HEK293 (cell line): ENCODE measurements at regions not wholly inside any gene's neighbourhood (a gene's known extent, or its start where the extent isn't known, plus 50 kb on each side); places are given as distances from the start of the nearest gene placed in this dataset.

ENCODE experiments used
- CTCF ChIA-PET: fragments of 350-600 bp; formaldehyde crosslinking; extraction: SDS; loops from one replicate; lab custom pipeline; 2021; ENCODE audit warnings: antibody characterized with exemption; lab: Yijun Ruan, JAX
- POLR2A ChIA-PET: fragments of 300-600 bp; formaldehyde crosslinking; extraction: SDS; loops from one replicate; lab custom pipeline; 2020; ENCODE audit warnings: antibody characterized with exemption, inconsistent platforms; lab: Yijun Ruan, JAX
- H3K27ac ChIP-seq: fragments of 200-500 bp; sonication (Bioruptor generic); 2 replicates; pipeline ENCODE4 v1.5.1; 2014; ENCODE audit warnings: low read depth, low read length, control low read depth, inconsistent platforms; ENCODE audit errors: extremely low read depth
- H3K36me3 ChIP-seq, 2 experiments: fragments of 200-500 bp in 1 of 2; sonication (Bioruptor generic) in 1 of 2; 1 replicate in 1 of 2; 2 replicates in 1 of 2; pipeline ENCODE4 v1.5.1; 2014 to 2017; ENCODE audit warnings: inconsistent platforms in 2 of 2, low read length in 2 of 2; ENCODE audit not compliant: control insufficient read depth in 2 of 2, insufficient read depth in 1 of 2
- H3K4me1 ChIP-seq: fragments of 200-500 bp; sonication (Bioruptor generic); 2 replicates; pipeline ENCODE4 v1.5.1; 2014; ENCODE audit warnings: mild to moderate bottlenecking, low read length, inconsistent platforms; ENCODE audit not compliant: control insufficient read depth, insufficient read depth
- H3K4me3 ChIP-seq: 2 replicates; pipeline ENCODE4 v1.5.1; 2011; ENCODE audit warnings: low read depth, mild to moderate bottlenecking, control low read depth, low read length, moderate library complexity
- H3K9me3 ChIP-seq: fragments of 200-500 bp; sonication (Bioruptor generic); 2 replicates; pipeline ENCODE4 v1.5.1; 2014; ENCODE audit warnings: low read depth, low read length, inconsistent platforms; ENCODE audit not compliant: control insufficient read depth, insufficient read depth
- KLF9 ChIP-seq: fragments of 450-650 bp; formaldehyde crosslinking; IDR thresholded peaks from 2 replicates; pipeline ENCODE4 v1.5.1; 2016; ENCODE audit warnings: missing biosample characterization, missing genetic modification characterization, low read depth
- ZNF121 ChIP-seq: fragments of 450-650 bp; formaldehyde crosslinking; IDR thresholded peaks from 2 replicates; pipeline ENCODE4 v1.5.1; 2016; ENCODE audit warnings: missing biosample characterization, missing genetic modification characterization
- ZNF146 ChIP-seq: fragments of 450-650 bp; formaldehyde crosslinking; IDR thresholded peaks from 2 replicates; pipeline ENCODE4 v1.5.1; 2016; ENCODE audit warnings: missing biosample characterization, missing genetic modification characterization
- ZNF266 ChIP-seq: fragments of 450-650 bp; formaldehyde crosslinking; IDR thresholded peaks from 2 replicates; pipeline ENCODE4 v1.5.1; 2016; ENCODE audit warnings: missing biosample characterization, missing genetic modification characterization, low read depth
- ZNF302 ChIP-seq: fragments of 450-650 bp; formaldehyde crosslinking; IDR thresholded peaks from 2 replicates; pipeline ENCODE4 v1.5.1; 2016; ENCODE audit warnings: missing biosample characterization, missing genetic modification characterization, low read depth
- ZNF354C ChIP-seq: fragments of 450-650 bp; formaldehyde crosslinking; IDR thresholded peaks from 2 replicates; pipeline ENCODE4 v1.5.1; 2016; ENCODE audit warnings: missing biosample characterization, missing genetic modification characterization, low read depth, borderline replicate concordance
- ZNF423 ChIP-seq: fragments of 450-650 bp; formaldehyde crosslinking; IDR thresholded peaks from 2 replicates; pipeline ENCODE4 v1.5.1; 2016; ENCODE audit warnings: missing biosample characterization, missing genetic modification characterization
- ZNF548 ChIP-seq: fragments of 450-650 bp; formaldehyde crosslinking; IDR thresholded peaks from 2 replicates; pipeline ENCODE4 v1.5.1; 2016; ENCODE audit warnings: missing biosample characterization, missing genetic modification characterization
- ZNF610 ChIP-seq: fragments of 450-650 bp; formaldehyde crosslinking; IDR thresholded peaks from 2 replicates; pipeline ENCODE4 v1.5.1; 2016; ENCODE audit warnings: missing biosample characterization, missing genetic modification characterization, borderline replicate concordance
- ZNF623 ChIP-seq: fragments of 450-650 bp; formaldehyde crosslinking; IDR thresholded peaks from 2 replicates; pipeline ENCODE4 v1.5.1; 2016; ENCODE audit warnings: missing biosample characterization, missing genetic modification characterization
- ZNF658 ChIP-seq: fragments of 450-650 bp; formaldehyde crosslinking; IDR thresholded peaks from 2 replicates; pipeline ENCODE4; 2016; ENCODE audit warnings: missing biosample characterization, missing genetic modification characterization
- ZNF660 ChIP-seq: fragments of 450-650 bp; IDR thresholded peaks from 2 replicates; pipeline ENCODE4 v1.5.1; 2018; ENCODE audit warnings: missing biosample characterization, mild to moderate bottlenecking, missing genetic modification characterization
- ZNF670 ChIP-seq: fragments of 450-650 bp; formaldehyde crosslinking; IDR thresholded peaks from 2 replicates; pipeline ENCODE4 v1.5.1; 2016; ENCODE audit warnings: missing biosample characterization, missing genetic modification characterization, low read depth
- ZNF701 ChIP-seq: fragments of 450-650 bp; formaldehyde crosslinking; IDR thresholded peaks from 2 replicates; pipeline ENCODE4 v1.5.1; 2016; ENCODE audit warnings: missing biosample characterization, missing genetic modification characterization
- TF ChIP-seq, protein P1 (sequence below): fragments of 450-650 bp; formaldehyde crosslinking; IDR thresholded peaks from 2 replicates; pipeline ENCODE4 v1.5.1; 2017; ENCODE audit warnings: missing biosample characterization, missing genetic modification characterization
- TF ChIP-seq, protein P2 (sequence below): fragments of 450-650 bp; formaldehyde crosslinking; IDR thresholded peaks from 2 replicates; pipeline ENCODE4 v1.5.1; 2016; ENCODE audit warnings: missing biosample characterization, missing genetic modification characterization, borderline replicate concordance
- TF ChIP-seq, protein P3 (sequence below): fragments of 450-650 bp; formaldehyde crosslinking; IDR thresholded peaks from 2 replicates; pipeline ENCODE4 v1.5.1; 2016; ENCODE audit warnings: missing biosample characterization, missing genetic modification characterization
- TF ChIP-seq, protein P4 (sequence below): fragments of 450-650 bp; formaldehyde crosslinking; IDR thresholded peaks from 2 replicates; pipeline ENCODE4 v1.5.1; 2016; ENCODE audit warnings: missing biosample characterization, missing genetic modification characterization
- TF ChIP-seq, protein P5 (sequence below): fragments of 450-650 bp; formaldehyde crosslinking; IDR thresholded peaks from 2 replicates; pipeline ENCODE4 v1.5.1; 2016; ENCODE audit warnings: missing biosample characterization, missing genetic modification characterization

DNA sequence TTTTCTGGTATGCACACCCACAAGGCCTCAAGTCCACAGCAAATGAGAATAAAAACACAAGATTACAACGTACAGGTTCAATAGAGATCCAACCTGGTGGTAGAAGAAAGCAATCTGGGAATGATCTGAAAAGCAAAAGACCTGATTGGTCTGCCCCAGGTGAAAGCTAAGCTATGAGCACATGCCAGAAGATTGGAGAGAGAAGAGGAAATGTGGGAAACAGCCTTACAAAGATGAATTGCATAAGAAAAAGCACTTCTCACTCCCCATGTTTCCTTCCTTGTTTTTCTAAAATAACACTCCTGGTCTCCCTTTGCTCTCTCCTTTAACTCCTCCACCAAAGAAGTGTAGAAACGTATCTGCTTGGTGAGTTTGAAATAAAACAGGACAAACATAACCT is 77.3 kb upstream of the ANO6 start:
- Histone ChIP-seq H3K9me3 (no peaks in the 10 kb centered on the region), H3K27ac (no peak overlapping the region), H3K4me3 (no peak overlapping the region), H3K36me3 (no peaks in the 10 kb centered on the region), H3K4me1 (no peaks in the 10 kb centered on the region)
- CTCF ChIA-PET, result interaction anchor here (0.7 to 0.9 kb wide), 2 partner anchors 10 to 250 kb away, joined by 3 to 5 read pairs; no protein-coding TSS in a partner anchor
- TF ChIP-seq, protein P1, sequence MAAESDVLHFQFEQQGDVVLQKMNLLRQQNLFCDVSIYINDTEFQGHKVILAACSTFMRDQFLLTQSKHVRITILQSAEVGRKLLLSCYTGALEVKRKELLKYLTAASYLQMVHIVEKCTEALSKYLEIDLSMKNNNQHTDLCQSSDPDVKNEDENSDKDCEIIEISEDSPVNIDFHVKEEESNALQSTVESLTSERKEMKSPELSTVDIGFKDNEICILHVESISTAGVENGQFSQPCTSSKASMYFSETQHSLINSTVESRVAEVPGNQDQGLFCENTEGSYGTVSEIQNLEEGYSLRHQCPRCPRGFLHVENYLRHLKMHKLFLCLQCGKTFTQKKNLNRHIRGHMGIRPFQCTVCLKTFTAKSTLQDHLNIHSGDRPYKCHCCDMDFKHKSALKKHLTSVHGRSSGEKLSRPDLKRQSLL, result no peak
- TF ChIP-seq ZNF548 (no peak), ZNF610 (tag by site-specific recombination) (no peak)
- TF ChIP-seq, protein P2, sequence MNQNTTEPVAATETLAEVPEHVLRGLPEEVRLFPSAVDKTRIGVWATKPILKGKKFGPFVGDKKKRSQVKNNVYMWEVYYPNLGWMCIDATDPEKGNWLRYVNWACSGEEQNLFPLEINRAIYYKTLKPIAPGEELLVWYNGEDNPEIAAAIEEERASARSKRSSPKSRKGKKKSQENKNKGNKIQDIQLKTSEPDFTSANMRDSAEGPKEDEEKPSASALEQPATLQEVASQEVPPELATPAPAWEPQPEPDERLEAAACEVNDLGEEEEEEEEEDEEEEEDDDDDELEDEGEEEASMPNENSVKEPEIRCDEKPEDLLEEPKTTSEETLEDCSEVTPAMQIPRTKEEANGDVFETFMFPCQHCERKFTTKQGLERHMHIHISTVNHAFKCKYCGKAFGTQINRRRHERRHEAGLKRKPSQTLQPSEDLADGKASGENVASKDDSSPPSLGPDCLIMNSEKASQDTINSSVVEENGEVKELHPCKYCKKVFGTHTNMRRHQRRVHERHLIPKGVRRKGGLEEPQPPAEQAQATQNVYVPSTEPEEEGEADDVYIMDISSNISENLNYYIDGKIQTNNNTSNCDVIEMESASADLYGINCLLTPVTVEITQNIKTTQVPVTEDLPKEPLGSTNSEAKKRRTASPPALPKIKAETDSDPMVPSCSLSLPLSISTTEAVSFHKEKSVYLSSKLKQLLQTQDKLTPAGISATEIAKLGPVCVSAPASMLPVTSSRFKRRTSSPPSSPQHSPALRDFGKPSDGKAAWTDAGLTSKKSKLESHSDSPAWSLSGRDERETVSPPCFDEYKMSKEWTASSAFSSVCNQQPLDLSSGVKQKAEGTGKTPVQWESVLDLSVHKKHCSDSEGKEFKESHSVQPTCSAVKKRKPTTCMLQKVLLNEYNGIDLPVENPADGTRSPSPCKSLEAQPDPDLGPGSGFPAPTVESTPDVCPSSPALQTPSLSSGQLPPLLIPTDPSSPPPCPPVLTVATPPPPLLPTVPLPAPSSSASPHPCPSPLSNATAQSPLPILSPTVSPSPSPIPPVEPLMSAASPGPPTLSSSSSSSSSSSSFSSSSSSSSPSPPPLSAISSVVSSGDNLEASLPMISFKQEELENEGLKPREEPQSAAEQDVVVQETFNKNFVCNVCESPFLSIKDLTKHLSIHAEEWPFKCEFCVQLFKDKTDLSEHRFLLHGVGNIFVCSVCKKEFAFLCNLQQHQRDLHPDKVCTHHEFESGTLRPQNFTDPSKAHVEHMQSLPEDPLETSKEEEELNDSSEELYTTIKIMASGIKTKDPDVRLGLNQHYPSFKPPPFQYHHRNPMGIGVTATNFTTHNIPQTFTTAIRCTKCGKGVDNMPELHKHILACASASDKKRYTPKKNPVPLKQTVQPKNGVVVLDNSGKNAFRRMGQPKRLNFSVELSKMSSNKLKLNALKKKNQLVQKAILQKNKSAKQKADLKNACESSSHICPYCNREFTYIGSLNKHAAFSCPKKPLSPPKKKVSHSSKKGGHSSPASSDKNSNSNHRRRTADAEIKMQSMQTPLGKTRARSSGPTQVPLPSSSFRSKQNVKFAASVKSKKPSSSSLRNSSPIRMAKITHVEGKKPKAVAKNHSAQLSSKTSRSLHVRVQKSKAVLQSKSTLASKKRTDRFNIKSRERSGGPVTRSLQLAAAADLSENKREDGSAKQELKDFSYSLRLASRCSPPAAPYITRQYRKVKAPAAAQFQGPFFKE (tag by site-specific recombination), result no peak
- POLR2A ChIA-PET, result no interaction called here

DNA sequence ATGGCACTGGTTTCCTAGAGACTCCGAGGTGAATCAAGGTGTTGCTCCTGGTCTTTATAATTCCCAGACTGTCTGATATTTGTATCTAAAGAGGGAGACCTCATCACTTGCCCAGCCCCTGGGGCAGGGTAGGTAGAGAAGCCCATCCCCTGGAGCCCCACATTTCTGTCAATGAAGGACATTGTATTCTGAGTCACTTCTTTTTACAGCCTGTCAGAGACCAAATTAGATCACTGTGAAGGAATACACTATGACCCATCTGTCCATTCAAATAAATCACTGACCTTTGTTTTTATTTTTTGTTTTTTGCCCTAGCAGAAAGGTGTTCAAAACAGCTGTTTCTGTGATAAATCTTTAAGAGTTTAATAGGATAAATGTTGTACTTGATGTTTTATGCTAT is 67.9 kb upstream of the ANO6 start:
- H3K27ac ChIP-seq, result no peak overlapping the region
- H3K4me3 ChIP-seq, result no peak overlapping the region
- H3K9me3 ChIP-seq, result no peaks in the 10 kb centered on the region
- POLR2A ChIA-PET, result no interaction called here
- no peaks in the 10 kb centered on the region for H3K36me3 ChIP-seq
- CTCF ChIA-PET, result interaction anchor here (0.6 to 1.6 kb wide), 2 partner anchors 9 to 1885 kb away, joined by 3 to 5 read pairs; no protein-coding TSS in a partner anchor
- H3K4me1 ChIP-seq, result no peaks in the 10 kb centered on the region
- TF ChIP-seq, protein P3, sequence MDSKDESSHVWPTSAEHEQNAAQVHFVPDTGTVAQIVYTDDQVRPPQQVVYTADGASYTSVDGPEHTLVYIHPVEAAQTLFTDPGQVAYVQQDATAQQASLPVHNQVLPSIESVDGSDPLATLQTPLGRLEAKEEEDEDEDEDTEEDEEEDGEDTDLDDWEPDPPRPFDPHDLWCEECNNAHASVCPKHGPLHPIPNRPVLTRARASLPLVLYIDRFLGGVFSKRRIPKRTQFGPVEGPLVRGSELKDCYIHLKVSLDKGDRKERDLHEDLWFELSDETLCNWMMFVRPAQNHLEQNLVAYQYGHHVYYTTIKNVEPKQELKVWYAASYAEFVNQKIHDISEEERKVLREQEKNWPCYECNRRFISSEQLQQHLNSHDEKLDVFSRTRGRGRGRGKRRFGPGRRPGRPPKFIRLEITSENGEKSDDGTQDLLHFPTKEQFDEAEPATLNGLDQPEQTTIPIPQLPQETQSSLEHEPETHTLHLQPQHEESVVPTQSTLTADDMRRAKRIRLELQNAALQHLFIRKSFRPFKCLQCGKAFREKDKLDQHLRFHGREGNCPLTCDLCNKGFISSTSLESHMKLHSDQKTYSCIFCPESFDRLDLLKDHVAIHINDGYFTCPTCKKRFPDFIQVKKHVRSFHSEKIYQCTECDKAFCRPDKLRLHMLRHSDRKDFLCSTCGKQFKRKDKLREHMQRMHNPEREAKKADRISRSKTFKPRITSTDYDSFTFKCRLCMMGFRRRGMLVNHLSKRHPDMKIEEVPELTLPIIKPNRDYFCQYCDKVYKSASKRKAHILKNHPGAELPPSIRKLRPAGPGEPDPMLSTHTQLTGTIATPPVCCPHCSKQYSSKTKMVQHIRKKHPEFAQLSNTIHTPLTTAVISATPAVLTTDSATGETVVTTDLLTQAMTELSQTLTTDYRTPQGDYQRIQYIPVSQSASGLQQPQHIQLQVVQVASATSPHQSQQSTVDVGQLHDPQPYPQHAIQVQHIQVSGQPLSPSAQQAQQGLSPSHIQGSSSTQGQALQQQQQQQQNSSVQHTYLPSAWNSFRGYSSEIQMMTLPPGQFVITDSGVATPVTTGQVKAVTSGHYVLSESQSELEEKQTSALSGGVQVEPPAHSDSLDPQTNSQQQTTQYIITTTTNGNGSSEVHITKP (tag by site-specific recombination), result no peak
- TF ChIP-seq ZNF302 (no peak), ZNF701 (no peak), KLF9 (no peak), ZNF146 (tag by site-specific recombination) (no peak), ZNF354C (no peak), ZNF623 (tag by site-specific recombination) (no peak), ZNF660 (tag by site-specific recombination) (no peak), ZNF423 (tag by site-specific recombination) (no peak), ZNF121 (tag by site-specific recombination) (no peak), ZNF266 (tag by site-specific recombination) (no peak), ZNF670 (no peak), ZNF658 (tag by site-specific recombination) (no peak)
- TF ChIP-seq, protein P4, sequence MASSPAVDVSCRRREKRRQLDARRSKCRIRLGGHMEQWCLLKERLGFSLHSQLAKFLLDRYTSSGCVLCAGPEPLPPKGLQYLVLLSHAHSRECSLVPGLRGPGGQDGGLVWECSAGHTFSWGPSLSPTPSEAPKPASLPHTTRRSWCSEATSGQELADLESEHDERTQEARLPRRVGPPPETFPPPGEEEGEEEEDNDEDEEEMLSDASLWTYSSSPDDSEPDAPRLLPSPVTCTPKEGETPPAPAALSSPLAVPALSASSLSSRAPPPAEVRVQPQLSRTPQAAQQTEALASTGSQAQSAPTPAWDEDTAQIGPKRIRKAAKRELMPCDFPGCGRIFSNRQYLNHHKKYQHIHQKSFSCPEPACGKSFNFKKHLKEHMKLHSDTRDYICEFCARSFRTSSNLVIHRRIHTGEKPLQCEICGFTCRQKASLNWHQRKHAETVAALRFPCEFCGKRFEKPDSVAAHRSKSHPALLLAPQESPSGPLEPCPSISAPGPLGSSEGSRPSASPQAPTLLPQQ, result no peak
- TF ChIP-seq, protein P5, sequence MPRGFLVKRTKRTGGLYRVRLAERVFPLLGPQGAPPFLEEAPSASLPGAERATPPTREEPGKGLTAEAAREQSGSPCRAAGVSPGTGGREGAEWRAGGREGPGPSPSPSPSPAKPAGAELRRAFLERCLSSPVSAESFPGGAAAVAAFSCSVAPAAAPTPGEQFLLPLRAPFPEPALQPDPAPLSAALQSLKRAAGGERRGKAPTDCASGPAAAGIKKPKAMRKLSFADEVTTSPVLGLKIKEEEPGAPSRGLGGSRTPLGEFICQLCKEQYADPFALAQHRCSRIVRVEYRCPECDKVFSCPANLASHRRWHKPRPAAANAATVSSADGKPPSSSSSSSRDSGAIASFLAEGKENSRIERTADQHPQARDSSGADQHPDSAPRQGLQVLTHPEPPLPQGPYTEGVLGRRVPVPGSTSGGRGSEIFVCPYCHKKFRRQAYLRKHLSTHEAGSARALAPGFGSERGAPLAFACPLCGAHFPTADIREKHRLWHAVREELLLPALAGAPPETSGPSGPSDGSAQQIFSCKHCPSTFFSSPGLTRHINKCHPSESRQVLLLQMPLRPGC (tag by site-specific recombination), result no peak
